NOMO-1 (cell line): ENCODE measurements at regions not wholly inside any gene's neighbourhood (a gene's known extent, or its start where the extent isn't known, plus 50 kb on each side); places are given as distances from the start of the nearest gene placed in this dataset.

Experiments used
- DNase-seq, 2 experiments: peaks; one replicate each; lab custom pipeline; 2025; ENCODE audit not compliant: unreplicated experiment in 2 of 2; lab: John Stamatoyannopoulos, UW

GRCh38 chr1:56395776-56396175 lies 183.6 kb downstream of the PLPP3 start:
- DNase-seq: no peak

GRCh38 chr1:56394298-56394697 lies 185.1 kb downstream of the PLPP3 start:
- no peak for DNase-seq

- DNase-seq: no peak
Measured at GRCh38 chr1:56390934-56391731, 188.2 kb downstream of the PLPP3 start.

GRCh38 chr1:56390232-56390867 lies 189.0 kb downstream of the PLPP3 start:
- DNase-seq: no peak

GRCh38 chr1:56389813-56390212 lies 189.6 kb downstream of the PLPP3 start:
- DNase-seq: no peak

- DNase-seq: no peak
Measured at GRCh38 chr1:56387071-56387740, 192.2 kb downstream of the PLPP3 start.

- no peak for DNase-seq
Measured at GRCh38 chr1:56385314-56385713, 194.0 kb downstream of the PLPP3 start.

- no peak for DNase-seq
Measured at GRCh38 chr1:56382929-56383328, 196.4 kb downstream of the PLPP3 start.

GRCh38 chr1:56380531-56380930 lies 198.8 kb downstream of the PLPP3 start:
- DNase-seq: no peak

GRCh38 chr1:56378341-56379070 lies 200.9 kb downstream of the PLPP3 start:
- no peak for DNase-seq

- DNase-seq: no peak
Measured at GRCh38 chr1:56377431-56377830, 201.9 kb downstream of the PLPP3 start.

GRCh38 chr1:56376188-56376984 lies 203.0 kb downstream of the PLPP3 start:
- no peak for DNase-seq

GRCh38 chr1:56375326-56375804 lies 204.0 kb downstream of the PLPP3 start:
- no peak for DNase-seq

GRCh38 chr1:56374026-56374974 lies 205.1 kb downstream of the PLPP3 start:
- DNase-seq: no peak

- DNase-seq: no peak
Measured at GRCh38 chr1:56370513-56370912, 208.8 kb downstream of the PLPP3 start.

- DNase-seq: no peak
Measured at GRCh38 chr1:56363007-56363770, 216.2 kb downstream of the PLPP3 start.

GRCh38 chr1:56360021-56360420 lies 219.3 kb downstream of the PLPP3 start:
- DNase-seq: no peak

GRCh38 chr1:56359056-56359455 lies 220.3 kb downstream of the PLPP3 start:
- DNase-seq: no peak
